ENCODE measurements at regions not wholly inside any gene's neighbourhood (a gene's known extent, or its start where the extent isn't known, plus 50 kb on each side); places are given as distances from the start of the nearest gene placed in this dataset.

DNA sequence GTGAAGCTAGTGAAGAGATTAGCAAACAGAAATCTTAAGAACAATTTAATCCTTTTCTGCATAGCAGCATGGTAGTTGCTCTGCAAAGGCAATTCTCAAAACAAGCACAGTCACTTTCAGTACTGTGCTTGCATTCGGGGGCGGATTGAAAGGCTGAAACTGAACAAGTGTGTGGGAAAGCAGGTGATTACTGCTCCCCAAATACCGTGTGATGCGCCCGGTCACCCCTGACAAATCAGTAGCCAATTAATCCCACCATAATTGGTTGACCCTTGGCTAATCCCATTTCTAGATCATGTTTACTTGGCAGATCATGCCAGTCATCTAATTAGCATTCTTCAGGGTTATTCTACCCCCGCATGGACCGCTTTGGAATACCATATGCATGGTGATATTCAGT, 76.5 kb upstream of the ADRB1 start:
- intact Hi-C loops (cut with DNase I), result no loop called here
- no peak for ATAC-seq
- no peak for DNase-seq (ENCODE audit: low spot score)

- intact Hi-C loops (cut with DNase I), result no loop called here
Observed at GRCh38 chr10:113970641-113971040, 73.0 kb upstream of the ADRB1 start.

GRCh38 chr10:113971349-113971973, 72.2 kb upstream of the ADRB1 start:
- ATAC-seq (no peak), DNase-seq (ENCODE audit: low spot score) (no peak)
- intact Hi-C loops (cut with DNase I), result no loop called here

More at GRCh38 chr10:113970641-113971040, 73.0 kb upstream of the ADRB1 start:
- DNase-seq (ENCODE audit: low spot score), result no peak
- no peak for ATAC-seq

- ATAC-seq (no peak), DNase-seq (ENCODE audit: low spot score) (no peak)
- intact Hi-C loops (cut with DNase I), result no loop called here
Observed at GRCh38 chr10:113977174-113977573, 66.5 kb upstream of the ADRB1 start.

GRCh38 chr10:113978802-113979201, 64.9 kb upstream of the ADRB1 start:
- intact Hi-C loops (cut with DNase I), result no loop called here
- ATAC-seq (peak; percentile 45), DNase-seq (ENCODE audit: low spot score) (no peak)

DNA sequence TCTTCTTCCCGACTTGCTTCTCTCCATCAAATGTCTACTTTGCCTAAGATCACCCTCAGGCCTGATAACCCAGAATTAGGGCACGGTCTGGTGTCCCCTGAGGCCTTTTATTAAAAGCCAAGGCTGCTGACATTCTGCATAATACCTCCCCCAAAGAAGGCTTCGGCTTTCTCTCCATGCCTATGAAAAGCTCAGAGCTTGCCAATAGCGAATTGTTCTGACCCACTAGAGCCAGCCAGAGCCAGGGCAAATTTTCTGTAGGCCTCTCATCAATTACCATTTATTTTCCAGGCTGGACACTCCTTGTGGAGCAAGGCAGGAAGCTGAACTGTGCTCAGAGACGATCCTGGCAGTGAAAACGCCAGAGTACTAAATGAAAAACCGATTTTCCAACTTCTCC, 64.3 kb upstream of the ADRB1 start:
- DNase-seq (ENCODE audit: low spot score), result no peak
- intact Hi-C loops (cut with DNase I), result no loop called here
- ATAC-seq, result no peak

DNA sequence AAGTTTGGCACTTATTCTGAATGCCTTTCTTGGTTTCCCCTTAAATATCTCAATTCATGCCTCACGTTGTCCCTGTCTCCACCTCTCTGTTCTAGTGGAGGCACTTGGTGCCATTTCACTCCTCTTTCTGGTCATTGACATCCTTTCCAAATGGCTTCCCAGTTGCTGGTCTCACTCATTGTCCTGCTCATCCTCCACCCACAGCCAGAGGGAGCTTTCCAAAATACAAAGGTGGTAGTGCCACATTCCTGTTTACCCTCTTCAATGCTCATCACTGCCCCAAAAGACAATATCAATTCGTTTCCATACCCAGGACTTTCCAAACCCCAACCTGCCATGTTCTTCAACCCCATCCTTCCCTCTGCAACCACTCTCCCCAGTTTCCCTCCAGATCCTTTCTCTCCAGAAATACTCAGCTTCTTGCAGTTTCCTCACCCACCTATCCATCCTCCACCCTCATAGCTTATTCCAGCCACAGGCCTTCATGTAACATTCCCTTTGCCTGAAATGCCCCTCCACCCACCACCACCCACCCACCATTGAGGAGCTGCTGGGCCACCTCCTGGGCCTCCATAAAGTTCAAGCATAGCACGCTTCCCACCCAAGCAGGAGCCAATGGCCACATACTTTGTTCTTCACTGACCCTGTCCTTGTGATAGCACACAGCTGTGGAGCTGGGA, 63.1 kb upstream of the ADRB1 start:
- intact Hi-C loops (cut with DNase I), result no loop called here
- ATAC-seq, result no peak
- DNase-seq (ENCODE audit: low spot score), result no peak

DNA sequence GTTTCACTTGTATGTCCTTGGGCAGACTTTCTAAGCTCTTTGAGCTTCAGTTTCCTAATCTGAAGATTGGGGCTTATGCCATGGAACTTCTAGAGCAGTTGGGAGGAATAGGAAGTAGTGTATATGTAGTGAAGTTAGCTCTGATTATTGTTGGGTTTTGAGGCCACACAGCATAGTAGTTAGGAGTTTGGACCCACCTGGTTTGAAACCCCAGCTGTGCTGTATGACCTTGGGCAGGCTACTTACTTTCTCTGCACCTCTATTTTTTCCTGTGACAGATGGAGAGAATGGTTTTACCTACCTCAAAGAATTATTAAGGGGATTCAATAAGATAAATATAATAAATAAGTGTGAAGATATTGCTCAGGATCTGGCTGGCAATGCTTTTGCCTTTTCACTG, 61.4 kb upstream of the ADRB1 start:
- ATAC-seq, result no peak
- intact Hi-C loops (cut with DNase I), result no loop called here
- no peak for DNase-seq (ENCODE audit: low spot score)

- intact Hi-C loops (cut with DNase I), result no loop called here
- ATAC-seq, result no peak
Observed at GRCh38 chr10:113982769-113983168, 60.9 kb upstream of the ADRB1 start.

DNA sequence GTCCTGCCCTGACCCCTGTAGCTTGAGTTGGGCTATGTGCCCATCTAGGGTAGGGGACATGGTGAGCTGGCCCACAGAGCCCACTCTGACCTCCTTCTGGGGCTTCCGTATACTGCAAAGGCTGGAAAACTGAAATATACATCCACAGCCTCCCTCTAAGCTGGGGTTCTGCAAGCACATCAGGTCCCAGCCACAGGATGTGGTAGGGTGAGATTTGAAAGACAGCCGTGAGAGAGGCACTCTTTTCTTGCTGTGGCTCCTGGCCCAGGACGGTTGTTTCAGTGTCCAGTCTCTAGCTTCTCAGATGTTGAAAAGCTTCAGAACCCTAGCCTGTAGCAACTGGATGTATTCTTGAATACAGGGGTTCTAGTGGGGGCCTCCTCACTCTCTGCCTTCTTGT, 60.1 kb upstream of the ADRB1 start:
- DNase-seq (ENCODE audit: low spot score) (no peak), ATAC-seq (no peak)
- intact Hi-C loops (cut with DNase I), result no loop called here

More at GRCh38 chr10:113982769-113983168, 60.9 kb upstream of the ADRB1 start:
- no peak for DNase-seq (ENCODE audit: low spot score)

- no peak for DNase-seq (ENCODE audit: low spot score)
- peak; percentile 71 for ATAC-seq
- intact Hi-C loops (cut with DNase I), result no loop called here
Observed at GRCh38 chr10:113985297-113985844, 58.3 kb upstream of the ADRB1 start.

DNA sequence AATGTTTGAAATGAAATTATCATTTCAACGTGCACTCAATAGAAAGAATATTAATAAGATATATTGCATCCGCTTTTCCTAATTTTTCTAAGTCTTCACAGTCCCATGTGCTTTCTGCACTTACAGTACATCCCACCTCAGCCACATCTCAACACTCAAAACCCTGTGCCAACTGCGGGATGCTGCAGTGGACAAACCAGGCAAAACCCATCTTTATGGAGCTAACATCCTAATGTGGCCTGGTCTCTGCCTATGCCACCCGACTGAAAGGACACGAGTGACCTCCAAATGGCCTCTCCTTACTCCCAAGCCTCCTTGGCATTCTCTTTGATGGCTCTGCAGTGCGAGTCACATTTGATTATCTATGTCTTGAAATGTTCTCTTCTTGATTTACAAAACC, 57.4 kb upstream of the ADRB1 start:
- intact Hi-C loops (cut with DNase I), result no loop called here
- ATAC-seq (no peak), DNase-seq (ENCODE audit: low spot score) (no peak)

DNA sequence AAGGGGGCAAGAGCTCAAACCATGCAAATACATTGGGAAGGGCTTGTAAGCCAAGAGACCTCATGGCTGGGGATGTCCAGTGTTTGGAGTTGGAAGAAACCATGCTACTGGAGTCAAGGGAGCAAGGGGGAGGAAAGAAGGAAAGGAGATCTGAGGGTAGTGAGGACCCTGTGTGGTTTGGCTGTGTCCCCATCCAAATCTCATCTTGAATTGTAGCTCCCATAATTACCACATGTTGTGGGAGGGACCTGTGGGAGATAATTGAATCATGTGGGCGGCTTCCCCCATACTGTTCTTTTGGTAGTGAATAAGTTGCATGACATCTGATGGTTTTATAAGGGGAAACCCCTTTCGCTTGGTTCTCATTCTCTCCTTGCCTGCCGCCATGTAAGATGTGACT, 56.5 kb upstream of the ADRB1 start:
- DNase-seq (ENCODE audit: low spot score), result no peak
- no peak for ATAC-seq
- intact Hi-C loops (cut with DNase I), result no loop called here

GRCh38 chr10:113987805-113988204, 55.9 kb upstream of the ADRB1 start:
- ATAC-seq (no peak), DNase-seq (ENCODE audit: low spot score) (no peak)
- intact Hi-C loops (cut with DNase I), result no loop called here

- intact Hi-C loops (cut with DNase I), result no loop called here
- no peak for ATAC-seq
- DNase-seq (ENCODE audit: low spot score), result no peak
Observed at GRCh38 chr10:113988535-113988934, 55.1 kb upstream of the ADRB1 start.

DNA sequence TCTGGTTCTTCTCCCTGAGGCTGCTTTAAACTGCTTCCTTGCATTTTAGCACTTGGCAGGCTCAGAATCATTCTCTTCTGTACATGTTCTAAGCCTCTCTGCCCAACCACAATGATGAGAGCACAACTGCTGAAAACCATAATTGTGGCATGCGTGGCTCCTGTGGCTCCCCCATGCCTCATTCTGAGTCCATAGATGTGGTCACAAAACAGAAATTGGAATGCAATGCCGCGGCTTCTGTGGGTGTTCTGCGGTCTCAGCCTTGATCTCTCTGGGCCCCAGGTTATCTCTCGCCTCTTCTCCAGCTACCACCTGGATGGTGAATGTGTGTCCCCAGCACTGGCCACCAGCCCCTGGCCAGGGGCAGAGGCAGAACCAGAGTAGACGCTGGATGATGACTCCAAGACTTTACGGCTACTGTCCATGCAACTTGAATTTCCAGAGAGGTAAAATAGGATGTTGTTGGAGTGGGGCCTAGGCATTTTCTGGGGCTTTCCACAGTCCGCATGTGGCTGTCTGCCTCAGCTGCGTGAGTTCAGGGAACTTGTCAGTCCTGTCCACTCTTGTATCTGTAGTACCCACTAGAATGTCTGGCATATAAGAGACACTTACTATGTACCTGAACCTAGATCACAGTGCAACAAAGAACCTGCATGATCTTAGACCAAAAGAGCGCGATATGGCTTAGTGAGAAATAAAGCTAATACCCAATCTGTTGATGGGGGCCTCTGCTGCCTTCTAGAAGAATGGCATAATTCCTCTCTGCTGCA, 52.4 kb upstream of the ADRB1 start:
- intact Hi-C loops (cut with DNase I), result no loop called here
- no peak for DNase-seq (ENCODE audit: low spot score)
- no peak for ATAC-seq

DNA sequence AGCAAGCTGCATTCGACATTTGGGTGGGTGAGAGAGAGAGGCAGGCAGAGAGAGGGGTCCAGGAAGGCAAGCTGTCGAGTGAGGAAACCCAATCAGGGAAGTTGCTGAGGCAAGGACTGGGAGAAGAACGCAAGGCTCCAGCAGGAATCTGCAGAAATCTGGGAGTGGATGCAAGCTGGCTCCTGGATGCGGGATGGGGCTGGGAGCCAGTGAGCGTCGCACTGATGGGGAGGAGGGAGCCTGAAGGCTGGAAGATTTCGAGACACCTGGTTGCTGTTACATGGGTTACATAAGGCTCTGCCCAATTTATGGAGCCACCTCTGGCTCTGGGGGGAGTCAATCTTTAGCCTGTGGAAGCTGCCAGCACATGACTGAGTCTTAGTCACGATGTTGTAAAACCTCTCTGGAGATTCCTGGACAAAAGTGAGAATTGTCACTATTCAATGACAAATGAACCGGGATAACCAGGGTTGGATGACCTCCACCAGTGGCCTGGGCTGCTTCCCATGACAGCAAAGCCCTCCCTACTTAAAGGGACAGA, 51.1 kb upstream of the ADRB1 start:
- peak; percentile 56 for ATAC-seq
- DNase-seq (ENCODE audit: low spot score), result no peak
- intact Hi-C loops (cut with DNase I), result no loop called here

- ATAC-seq (peak; percentile 83), DNase-seq (ENCODE audit: low spot score) (no peak)
- intact Hi-C loops (cut with DNase I), result no loop called here
Observed at GRCh38 chr10:113993489-113993991, 50.1 kb upstream of the ADRB1 start.
